HG02885 (cell line): ENCODE measurements at regions not wholly inside any gene's neighbourhood (a gene's known extent, or its start where the extent isn't known, plus 50 kb on each side); places are given as distances from the start of the nearest gene placed in this dataset.

Source experiments
- ATAC-seq: cut with Tn5 transposase; IDR thresholded peaks from one replicate; pipeline ENCODE4 v1.9.1; 2021; ENCODE audit warnings: mild to moderate bottlenecking; ENCODE audit not compliant: unreplicated experiment, poor library complexity

DNA sequence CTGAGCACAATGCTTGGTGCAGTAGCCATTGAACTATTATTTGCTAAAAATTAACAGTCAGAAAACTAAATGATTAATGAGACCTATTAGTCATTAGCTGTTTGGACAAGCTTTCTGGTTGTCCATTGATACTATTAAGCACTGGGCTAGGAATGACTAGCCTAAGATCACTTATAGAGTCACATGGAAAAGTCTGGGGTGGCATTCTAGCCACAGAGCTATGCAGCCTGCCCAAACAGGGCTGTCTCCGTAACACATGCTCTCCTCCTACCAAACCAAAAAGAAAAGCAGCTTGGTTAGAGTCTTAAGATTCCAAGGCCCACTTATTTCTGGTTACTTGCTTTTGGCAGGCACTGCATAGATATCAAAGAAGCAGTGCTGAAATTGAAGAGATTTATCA lies 193.5 kb upstream of the NBEA start:
- ATAC-seq, result no peak

DNA sequence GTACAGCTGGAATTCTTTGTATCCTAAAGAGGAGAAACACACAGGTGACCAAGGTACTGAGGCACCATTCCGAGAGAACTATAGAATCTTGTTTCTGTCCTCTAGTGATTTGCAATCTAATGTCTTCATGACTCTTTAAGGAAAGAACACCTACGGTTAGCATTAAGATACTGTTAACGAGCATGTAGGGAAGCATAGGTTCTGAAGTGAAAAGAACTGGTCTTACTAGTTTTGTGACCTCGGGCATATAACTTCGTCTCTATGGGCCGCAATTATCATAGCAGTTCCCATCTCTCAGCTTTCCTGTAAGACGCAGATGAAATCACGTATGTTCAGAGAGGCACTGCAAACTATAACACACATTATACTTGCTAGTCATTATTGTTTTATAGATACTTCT lies 193.0 kb upstream of the NBEA start:
- no peak for ATAC-seq

DNA sequence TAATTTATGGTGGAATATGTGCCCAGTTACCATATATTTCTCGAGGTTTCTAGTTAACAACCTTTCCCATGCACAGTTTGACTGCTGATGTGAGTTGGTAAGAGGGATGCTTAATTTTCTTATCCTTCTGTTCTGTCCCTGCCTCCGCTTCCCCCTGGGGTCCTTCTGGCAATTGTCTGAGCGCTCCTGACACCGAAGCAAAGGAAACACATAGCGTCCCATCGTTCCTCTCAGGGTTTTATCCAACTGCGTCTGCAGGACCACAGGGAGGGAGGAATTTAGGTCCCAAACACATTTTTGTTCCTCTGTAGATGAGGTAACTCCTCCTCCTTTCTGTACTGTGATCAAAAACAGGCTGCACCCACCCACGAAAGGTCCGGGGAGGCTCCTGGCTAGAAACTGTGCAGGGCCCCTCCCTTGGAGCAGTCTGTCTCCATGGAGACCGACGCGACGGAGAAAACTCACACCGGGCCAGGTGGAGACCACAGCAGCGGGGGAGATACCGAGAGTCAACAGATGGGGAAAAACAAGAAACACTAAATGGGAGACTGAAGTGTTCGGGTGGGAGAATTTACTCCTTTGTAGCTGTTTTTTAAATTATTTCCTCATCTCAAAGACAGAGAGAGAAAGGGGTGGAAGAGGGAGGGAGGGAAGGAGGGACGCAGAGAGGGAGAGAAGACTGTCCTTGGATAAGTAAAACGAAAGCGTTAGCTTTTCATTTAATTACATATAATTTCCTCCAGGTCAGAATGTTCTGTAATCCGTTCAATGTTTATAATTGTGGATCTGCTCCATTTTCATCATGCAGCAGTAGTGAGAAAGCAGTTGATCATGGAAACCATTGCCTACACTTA lies 191.8 kb upstream of the NBEA start:
- peak; percentile 68 for ATAC-seq

DNA sequence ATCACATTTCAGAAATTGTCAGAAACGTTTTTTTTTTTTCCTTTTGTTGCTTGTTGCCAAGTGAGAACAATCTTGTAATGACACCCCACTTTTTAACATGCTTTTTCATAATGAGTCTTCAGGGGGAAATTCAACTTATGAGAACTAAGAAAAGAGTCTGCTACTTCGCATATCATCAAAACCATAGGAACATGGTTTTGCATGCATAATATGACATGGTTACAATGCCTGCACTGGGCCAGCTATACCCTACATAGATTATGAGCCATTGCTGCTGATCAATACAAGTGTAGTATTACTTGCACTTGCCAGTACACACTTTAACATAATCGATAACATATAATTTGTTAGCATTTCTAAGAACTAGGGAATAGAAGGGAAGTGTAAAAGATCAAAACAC lies 191.0 kb upstream of the NBEA start:
- no peak for ATAC-seq

DNA sequence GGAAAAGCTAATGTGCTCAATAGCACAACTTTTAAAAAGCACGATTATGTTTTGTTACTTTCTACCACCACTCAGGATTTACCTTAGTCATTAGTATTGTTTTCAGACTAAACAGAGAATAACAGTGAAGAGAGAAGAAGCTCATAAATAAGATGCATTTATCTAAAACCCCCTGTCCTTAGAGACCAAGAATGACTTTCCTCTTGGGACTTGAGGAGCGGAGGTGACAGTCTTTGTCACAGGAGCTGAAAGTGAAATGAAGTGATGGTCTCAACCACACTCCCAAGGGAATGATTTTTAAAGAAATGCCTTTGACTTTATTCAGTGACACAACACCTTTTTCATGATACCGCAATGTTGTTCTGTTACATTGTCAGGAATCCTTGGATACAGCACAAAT lies 190.6 kb upstream of the NBEA start:
- no peak for ATAC-seq

DNA sequence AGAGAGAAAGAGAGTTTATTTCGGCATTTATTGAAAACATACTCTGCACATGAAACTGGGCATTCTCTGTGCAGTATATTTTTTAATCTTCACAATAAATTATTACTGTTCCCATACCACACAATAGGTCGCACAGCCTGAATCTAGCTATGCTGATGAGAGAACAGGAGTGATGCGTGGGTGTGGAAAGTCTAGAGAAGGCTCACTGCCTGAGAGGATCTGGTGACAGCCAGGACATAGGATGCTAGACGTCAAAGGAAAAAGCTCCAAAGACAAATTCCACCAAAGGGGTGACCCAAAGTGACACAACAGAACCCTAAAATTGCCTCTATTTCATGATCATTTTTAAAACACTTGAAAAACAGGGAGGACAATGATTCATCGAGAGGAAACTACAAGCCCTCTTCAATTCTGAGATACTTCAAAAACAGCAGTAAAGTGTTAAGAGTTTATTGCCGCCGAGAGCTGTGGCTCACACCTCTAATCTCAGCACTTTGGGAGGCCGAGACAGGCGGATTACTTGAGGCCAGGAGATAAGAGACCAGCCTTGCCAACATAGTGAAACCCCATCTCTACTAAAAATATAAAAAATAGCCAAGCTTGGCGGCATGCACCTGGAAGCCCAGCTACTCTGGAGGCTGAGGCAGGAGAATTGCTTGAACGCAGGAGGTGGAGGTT lies 189.6 kb upstream of the NBEA start:
- no peak for ATAC-seq

DNA sequence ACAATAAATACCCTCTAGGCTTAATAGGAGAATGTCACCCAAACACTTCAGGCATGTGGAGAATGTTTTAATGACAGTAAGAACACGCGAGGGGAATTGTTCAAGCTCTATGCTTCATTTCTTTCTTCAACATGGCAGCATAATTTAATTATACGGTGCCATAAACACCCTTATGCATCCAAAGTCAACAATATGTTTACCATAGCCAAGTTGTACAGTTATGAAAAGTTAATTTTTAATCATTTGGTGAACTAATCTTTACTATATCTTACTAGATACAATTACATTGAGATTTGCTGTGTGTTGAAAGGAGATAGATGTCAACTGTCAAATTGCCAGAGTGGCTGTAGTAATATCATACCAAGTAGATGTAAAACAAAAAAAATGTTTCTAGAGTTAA lies 185.9 kb upstream of the NBEA start:
- ATAC-seq, result no peak

DNA sequence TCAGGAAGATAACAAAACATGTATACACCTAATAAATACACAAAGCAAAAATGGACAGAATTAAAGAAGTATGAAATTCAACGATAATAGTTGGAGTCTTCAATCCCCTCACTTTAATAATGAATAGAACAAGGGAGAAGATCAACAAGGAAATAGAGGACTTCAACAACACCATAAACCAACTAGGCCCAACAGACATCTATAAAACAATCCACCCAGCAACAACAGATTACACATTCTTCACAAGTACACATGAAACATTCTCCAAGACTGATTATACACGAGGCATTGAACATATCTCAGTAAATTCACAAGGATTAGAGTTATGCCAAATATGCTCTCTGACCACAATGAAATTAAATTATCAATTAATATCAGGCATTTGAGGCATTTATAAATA lies 185.5 kb upstream of the NBEA start:
- no peak for ATAC-seq

DNA sequence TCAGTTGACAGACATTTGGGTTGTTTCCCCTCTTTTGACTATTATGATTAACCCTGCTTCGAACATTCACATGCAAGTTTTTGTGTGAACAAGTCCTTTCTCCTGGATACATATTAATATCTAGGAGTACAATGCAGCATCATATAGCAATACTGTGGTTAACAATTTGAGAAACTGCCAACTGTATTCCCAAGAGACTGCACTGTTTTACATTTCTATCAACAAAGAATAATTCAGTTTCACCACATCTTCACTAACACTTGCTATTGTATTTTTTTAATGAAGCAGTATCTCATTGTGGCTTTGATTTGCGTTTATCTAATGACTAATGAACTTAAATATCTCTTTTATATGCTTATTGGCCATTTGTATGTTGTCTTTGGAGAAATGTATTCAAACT lies 184.6 kb upstream of the NBEA start:
- no peak for ATAC-seq

DNA sequence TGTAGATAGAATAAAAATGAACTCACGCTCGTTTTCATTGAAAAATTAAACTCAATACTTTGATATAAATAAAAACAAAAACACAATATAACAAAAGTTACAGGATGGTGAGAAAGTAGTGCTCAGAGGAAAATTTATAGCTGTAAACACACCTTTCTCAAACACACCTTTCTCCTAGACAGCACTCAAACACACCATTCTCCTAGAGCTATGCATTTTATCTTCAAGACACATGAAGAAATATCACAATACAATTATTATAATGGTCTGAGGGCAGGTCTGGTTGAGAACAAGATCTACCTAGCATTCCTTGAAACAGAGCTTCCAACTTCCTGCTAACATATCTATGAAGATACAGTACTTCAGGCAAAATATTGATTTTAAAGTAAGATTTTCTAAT lies 183.4 kb upstream of the NBEA start:
- ATAC-seq, result no peak

DNA sequence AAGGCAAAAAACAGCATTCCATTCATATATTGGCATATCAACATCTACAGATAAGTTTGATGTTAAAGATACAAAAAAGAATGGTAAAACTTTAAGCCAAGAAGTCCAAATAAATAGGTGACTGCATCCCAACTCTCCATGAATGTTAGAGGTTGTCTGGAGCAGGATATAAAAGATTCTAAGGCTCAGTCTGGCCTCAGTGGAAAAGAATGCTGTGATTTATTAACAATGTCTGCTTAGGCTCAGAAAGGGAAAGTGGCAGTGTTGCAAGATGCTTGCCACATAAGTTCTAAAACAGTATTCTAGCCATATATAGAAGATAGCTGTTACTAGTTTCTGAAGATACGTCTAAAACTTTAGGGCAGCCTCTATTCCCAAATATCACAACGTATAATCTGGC lies 179.8 kb upstream of the NBEA start:
- no peak for ATAC-seq

DNA sequence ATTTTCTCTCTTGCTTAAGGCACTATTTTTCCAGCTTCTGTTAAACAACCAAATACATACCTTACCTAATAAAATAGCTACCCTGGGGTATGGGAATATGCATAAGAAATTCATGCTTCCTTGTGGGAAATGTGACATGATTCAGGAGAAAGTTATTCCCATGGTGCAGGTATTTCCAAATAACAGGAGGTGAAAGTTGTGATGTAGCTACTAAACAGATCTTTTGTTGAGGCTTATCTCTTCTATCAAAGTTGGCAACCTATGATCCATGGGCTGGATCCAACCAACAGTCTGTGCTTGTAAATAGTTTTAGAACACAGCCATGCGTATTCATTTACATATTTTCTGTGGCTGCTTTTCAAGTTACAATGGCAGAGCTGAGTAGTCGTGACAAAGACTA lies 177.8 kb upstream of the NBEA start:
- ATAC-seq, result no peak

DNA sequence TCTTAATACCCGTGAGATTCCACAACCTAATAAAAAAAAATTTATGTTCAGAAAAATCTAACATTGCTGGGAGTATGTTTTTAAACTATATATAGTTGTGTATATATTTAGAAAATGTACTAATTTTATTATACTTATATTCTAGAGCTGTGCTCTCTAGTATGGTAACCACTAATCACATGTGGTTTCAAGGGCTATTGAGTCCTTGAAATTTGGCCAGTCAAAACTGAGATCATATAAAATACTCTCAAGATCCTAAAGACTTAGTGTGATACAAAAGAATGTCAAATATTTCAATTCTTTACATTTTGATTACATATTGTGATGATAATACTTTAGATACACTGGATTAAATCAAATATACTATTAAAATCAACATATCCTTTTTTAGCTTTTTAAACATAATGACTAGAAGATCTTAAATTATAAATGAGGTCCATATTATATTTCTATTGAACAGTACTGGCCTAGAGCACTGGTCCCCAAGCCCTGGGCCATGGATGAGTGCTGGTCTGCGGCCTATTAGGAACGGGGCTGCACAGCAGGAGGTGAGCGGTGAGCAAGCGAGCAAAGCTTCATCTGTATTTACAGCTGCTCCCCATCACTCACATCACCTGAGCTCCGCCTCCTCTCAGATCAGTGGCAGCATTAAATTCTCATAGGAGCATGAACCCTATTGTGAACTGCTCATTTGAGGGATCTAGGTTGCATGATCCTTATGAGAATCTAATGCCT lies 176.5 kb upstream of the NBEA start:
- no peak for ATAC-seq

DNA sequence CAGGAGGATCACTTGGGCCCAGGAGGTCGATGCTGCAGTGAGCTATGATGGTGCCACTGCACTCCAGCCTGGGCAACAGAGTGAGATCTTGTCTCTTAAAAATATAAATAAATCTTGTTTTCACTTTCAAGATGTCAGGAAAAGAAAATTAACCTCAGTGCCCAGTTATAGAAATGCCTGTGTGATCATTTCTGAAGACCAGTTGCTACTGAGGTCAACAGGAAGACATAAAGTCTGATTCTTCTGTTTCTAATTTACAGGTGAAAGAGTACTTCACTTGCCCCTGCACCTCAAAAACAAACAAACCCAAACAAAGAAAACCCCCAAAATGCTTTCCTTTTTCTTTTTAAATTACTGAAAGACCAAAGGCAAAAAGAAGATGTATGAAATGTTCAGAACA lies 174.3 kb upstream of the NBEA start:
- ATAC-seq, result no peak

DNA sequence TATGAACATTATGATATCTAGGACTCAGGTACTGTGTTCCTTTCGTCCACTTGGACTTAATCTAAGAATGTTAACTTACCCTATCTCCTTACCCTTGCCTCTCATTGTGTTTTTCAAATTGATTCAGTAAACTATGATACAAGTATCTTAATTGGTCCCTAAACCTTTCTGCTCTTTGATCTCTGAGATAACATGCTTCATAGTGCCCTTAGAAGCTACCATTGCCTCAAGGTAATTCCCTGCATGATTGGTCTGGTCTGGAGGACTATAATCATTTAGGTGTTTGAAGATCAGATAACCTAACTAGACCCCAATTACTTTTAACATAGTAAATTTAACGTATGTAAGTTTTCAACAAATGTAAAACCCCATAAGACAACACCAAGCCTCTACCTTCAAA lies 169.9 kb upstream of the NBEA start:
- no peak for ATAC-seq

DNA sequence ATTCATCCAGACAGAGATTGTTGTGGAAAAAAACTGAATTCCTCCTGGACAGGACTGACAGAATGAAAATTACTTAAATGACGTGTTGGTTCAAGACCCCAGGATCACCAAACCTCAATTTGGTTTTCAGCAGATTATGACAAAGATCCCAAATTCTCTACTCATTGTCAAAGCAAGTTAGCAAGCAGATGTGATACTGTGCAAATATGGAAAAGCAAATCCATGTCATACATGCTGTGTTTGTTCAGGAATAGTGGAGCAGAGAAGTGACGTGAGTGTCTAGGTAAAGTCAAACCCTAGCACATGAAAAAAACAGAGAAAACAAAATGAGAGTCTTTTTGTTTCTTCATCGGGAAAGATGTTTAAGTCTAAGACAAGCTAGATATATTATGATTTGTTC lies 169.2 kb upstream of the NBEA start:
- ATAC-seq, result no peak

DNA sequence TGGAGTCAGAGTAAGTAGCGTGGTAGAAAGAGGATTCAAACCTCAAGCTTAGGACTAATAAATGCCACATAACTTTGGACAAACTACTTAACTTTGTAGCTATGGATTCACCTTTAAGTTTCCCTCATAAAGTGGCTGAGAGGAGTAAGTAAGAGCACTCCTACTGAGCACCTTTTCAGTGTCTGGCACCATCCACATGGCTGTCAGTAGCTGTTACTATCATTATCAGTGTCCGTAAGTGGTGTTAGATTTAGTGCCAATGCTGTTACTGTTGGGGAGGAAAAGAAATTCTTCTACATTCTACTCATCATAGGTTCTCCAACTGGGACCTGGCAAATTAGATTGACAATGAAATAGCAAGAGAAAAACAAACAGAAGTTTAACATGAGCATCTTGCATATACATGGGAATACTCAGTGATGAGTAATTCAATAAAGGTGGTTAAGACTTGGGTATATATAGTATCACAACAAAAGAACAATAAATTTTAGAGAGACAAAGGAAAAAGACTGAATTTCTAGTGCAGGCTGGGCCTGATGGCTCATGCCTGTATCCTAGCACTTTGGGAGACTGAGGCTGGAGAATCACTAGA lies 165.6 kb upstream of the NBEA start:
- ATAC-seq, result no peak

DNA sequence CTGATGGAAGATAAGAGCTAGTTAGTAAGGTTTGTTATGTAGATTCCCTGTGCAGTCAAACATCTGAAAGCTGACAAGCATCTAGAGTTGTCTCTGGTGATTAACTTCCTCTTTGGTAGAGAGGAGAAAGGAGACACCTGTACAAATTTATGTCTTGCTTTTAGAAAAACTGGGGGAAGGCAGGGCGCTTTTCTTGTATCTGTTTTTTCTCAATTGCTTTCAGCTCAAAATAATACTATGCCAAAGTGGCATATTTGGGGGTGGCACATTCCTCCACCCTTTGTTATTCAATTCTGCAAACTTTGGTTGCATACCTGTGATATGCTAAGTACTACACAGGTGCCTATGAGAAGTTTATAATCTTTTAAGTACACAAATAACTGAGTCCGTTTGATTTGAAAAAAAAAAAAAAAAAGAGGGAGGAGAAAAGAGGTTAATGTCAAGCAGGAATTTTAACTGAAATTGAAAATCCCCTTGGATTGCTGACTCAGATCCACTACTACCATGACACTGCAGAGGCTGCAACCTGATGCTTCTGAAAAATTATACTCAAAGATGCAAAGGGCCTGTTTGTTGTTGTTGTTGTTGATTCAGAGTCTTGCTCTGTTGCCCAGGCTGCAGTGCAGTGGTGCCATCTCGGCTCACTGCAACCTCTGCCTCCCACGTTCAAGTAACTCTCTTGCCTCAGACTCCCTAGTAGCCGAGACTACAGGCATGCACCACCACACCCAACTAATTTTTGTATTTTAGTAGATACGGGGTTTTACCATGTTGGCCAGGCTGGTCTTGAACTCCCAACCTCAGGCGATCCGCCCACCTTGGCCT lies 164.8 kb upstream of the NBEA start:
- ATAC-seq, result no peak

DNA sequence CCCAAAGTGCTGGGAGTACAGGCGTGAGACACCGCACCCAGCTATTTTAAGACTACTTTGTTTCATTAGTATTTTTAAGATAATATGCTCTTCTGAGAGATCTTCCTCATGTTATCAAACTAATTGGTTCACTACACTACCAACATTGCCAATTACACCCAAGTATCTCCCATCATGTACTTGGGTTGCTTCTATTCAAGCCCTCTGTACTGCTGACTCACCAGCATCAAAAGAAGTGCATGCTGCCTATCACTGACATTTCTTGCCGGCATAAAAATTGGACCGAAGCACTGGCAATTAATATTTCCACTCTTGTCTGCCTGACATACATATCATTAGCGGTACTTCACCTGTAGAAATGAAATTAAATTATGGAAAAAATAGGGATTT lies 164.2 kb upstream of the NBEA start:
- ATAC-seq, result no peak

DNA sequence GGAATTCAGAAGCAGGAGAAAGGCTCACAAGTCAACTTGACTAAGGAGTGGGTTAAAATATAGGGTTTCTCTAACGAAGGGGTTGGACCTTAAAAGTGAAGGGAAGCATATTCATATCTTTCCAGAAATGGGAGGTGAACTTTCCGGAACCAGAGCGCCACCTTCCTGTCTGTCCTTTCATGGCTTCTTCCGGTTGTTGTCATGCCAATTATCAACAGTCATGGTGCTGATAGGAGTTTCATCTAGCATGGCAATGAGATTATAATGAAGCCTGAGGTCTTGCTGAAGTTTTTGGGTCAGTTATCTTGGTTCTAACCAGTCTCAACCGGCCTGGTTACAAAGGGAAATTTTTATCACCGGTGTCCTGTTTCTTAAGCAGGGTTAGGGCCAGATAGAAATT lies 162.9 kb upstream of the NBEA start:
- ATAC-seq, result no peak
